GM23248 (cell line): ENCODE measurements at regions not wholly inside any gene's neighbourhood (a gene's known extent, or its start where the extent isn't known, plus 50 kb on each side); places are given as distances from the start of the nearest gene placed in this dataset.

Experiments
- DNase-seq: peaks from one replicate; pipeline ENCODE4 v3.0.0-alpha.2; 2015
- H2AFZ ChIP-seq: fragments of 200-600 bp; sonication (generic); 2 replicates; pipeline ENCODE4 v1.6.1; 2016; ENCODE audit warnings: antibody characterized with exemption
- H3F3A ChIP-seq: fragments of 200-600 bp; sonication (generic); 2 replicates; pipeline ENCODE4 v1.6.1; 2016; ENCODE audit warnings: mild to moderate bottlenecking, antibody characterized with exemption, mixed run types; ENCODE audit not compliant: insufficient read depth
- H3K27ac ChIP-seq: fragments of 200-600 bp; sonication (generic); 2 replicates; pipeline ENCODE4 v1.5.1; 2016; ENCODE audit warnings: mild to moderate bottlenecking
- H3K27me3 ChIP-seq: fragments of 200-600 bp; sonication (generic); replicated peaks from 2 replicates; pipeline ENCODE4 v1.6.1; 2016; ENCODE audit warnings: mild to moderate bottlenecking; ENCODE audit not compliant: insufficient read depth
- H3K36me3 ChIP-seq: fragments of 200-600 bp; sonication (generic); 2 replicates; pipeline ENCODE4 v1.6.1; 2016; ENCODE audit warnings: low read depth, mild to moderate bottlenecking
- H3K4me1 ChIP-seq: fragments of 200-600 bp; sonication (generic); 2 replicates; pipeline ENCODE4 v1.6.1; 2016; ENCODE audit warnings: mild to moderate bottlenecking; ENCODE audit not compliant: insufficient read depth
- H3K4me2 ChIP-seq: fragments of 200-600 bp; sonication (generic); one replicate; pipeline ENCODE4 v1.6.1; 2016; ENCODE audit warnings: mild to moderate bottlenecking; ENCODE audit not compliant: unreplicated experiment
- H3K4me3 ChIP-seq: fragments of 200-600 bp; sonication (generic); 2 replicates; pipeline ENCODE4 v1.5.1; 2016; ENCODE audit warnings: mild to moderate bottlenecking
- H3K79me2 ChIP-seq: fragments of 200-600 bp; sonication (generic); 2 replicates; pipeline ENCODE4 v1.6.1; 2016; ENCODE audit warnings: mild to moderate bottlenecking; ENCODE audit not compliant: insufficient read depth
- H3K9ac ChIP-seq: fragments of 200-600 bp; sonication (generic); 2 replicates; pipeline ENCODE4 v1.6.1; 2016; ENCODE audit warnings: mild to moderate bottlenecking
- H3K9me2 ChIP-seq: fragments of 200-600 bp; sonication (generic); 2 replicates; pipeline ENCODE4 v1.6.1; 2016; ENCODE audit warnings: mixed run types, mild to moderate bottlenecking, moderate library complexity; ENCODE audit not compliant: insufficient read depth
- H3K9me3 ChIP-seq: fragments of 200-600 bp; sonication (generic); one replicate; pipeline ENCODE4 v1.6.1; 2017; ENCODE audit warnings: low read depth
- H4K20me1 ChIP-seq: fragments of 200-600 bp; sonication (generic); 2 replicates; pipeline ENCODE4 v1.6.0; 2016; ENCODE audit not compliant: insufficient read depth
- EZH2 ChIP-seq: fragments of 200-600 bp; sonication (generic); IDR thresholded peaks from 2 replicates; pipeline ENCODE4 v1.6.1; 2018; ENCODE audit warnings: antibody characterized with exemption, mild to moderate bottlenecking; ENCODE audit not compliant: insufficient read depth, poor library complexity, severe bottlenecking
- EZH2phosphoT487 ChIP-seq: fragments of 200-600 bp; sonication (generic); IDR thresholded peaks from 2 replicates; pipeline ENCODE4 v1.6.1; 2018; ENCODE audit warnings: antibody characterized with exemption, moderate library complexity, mild to moderate bottlenecking, low read depth; ENCODE audit not compliant: insufficient read depth
- WGBS, 2 experiments: methylation state at CpG; one replicate each; pipeline ENCODE4 v1.1.6; 2015 to 2017; ENCODE audit warnings: low lambda C conversion rate in 2 of 2, low coverage in 1 of 2; ENCODE audit errors: missing lambda C conversion rate in 2 of 2; 5-methylcytosine and 5-hydroxymethylcytosine counted together
- in situ Hi-C: fragments of 300-500 bp; cut with MboI; formaldehyde crosslinking; loops from 2 replicates; pipeline ENCODE4 v1.15.0; 2020

DNA sequence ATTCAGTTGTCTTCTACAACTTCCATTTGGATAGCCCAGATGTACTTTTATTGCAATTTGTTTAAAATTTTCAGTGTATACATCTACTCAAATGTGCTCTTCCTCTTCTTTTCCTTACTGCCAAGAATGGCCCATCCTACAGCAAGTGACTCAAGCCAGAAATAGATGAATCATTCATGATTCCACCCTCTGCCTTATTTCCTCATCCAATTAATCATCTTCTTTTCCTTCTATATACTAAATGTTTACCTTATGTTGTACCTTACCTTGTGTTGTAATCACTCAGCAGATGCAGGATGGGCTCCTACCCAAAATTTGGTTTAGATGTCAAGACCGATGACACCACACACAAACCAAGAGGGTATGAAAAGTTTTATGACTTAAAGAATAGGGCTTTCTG lies 437.8 kb downstream of the GRXCR1 start:
- Histone ChIP-seq H3K9me3 (no peaks in the 10 kb centered on the region), H3K9ac (peak overlapping the region; percentile 18; the same call in 1 of the 2 replicates), H3K9me2 (no peaks in the 10 kb centered on the region), H3F3A (peaks cover 28% of the 10 kb centered on the region), H3K36me3 (no peaks in the 10 kb centered on the region), H3K79me2 (no peaks in the 10 kb centered on the region), H3K4me3 (peak overlapping the region; percentile 9; the same call in 1 of the 2 replicates), H3K4me2 (peak overlapping the region; percentile 25), H3K27me3 (no peaks in the 10 kb centered on the region), H3K4me1 (peaks cover 41% of the 10 kb centered on the region), H2AFZ (no peak overlapping the region), H3K27ac (peak overlapping the region; percentile 81), H4K20me1 (no peaks in the 10 kb centered on the region)
- in situ Hi-C loops, result no loop called here
- WGBS, 2 experiments, result 0 to 3% methylated on average over 1 of the region's 1 CpG
- TF ChIP-seq EZH2, result no peak
- no peak for TF ChIP-seq EZH2phosphoT487
- DNase-seq, result peak; percentile 85

DNA sequence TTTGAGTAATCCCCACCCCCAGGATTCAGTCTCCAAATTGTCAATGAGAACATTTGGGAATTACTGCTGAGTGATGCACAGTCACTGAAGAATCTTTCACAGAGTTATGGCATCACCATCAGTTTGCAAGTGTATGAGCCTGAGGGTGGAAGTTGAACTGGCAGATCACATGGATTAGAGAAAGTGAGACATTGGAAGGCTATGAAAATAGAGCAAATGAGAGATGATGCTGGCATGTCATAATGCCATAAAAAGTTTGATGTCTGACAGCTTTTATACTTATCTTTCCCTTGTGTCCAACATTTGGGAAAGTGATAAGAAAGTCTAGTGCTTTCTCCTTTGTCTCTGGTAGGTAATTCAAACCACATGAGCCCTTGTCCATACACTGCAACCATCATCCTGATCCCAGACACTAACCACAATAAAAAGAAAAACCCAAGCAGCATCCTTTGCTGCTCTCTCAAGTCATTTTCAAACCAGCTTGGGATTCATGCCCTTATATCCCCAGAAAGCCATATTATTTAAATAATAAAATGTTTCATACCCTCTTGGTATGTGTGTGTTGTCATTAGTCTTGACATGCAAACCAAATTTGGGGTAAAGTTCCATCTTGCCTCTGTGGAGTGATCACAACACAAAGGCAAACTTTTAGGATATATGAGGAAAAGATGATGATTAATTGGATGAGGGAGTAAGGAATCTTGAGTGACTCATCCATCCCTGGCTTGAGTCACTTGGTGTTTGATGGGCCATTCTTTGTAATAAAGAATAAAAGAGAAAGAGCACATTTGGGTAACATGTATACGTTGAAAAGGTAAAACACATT lies 438.9 kb downstream of the GRXCR1 start:
- WGBS, 2 experiments, result 4 to 5% methylated on average over 1 of the region's 1 CpG
- Histone ChIP-seq H2AFZ (peak overlapping the region; percentile 7; the same call in 1 of the 2 replicates), H3F3A (peaks cover 28% of the 10 kb centered on the region), H3K4me2 (peak overlapping the region; percentile 30), H3K79me2 (no peaks in the 10 kb centered on the region), H3K36me3 (no peaks in the 10 kb centered on the region), H3K9me2 (no peaks in the 10 kb centered on the region), H3K9ac (0 out of 2 replicates have a peak overlapping the region, but pooled peaks have one; percentile 21), H3K27me3 (no peaks in the 10 kb centered on the region), H3K9me3 (no peaks in the 10 kb centered on the region), H4K20me1 (no peaks in the 10 kb centered on the region), H3K4me1 (peaks cover 41% of the 10 kb centered on the region), H3K4me3 (peak overlapping the region; percentile 9; the same call in 1 of the 2 replicates), H3K27ac (peak overlapping the region; percentile 81)
- DNase-seq, result peak; percentile 89
- in situ Hi-C loops, result no loop called here
- TF ChIP-seq EZH2phosphoT487, result no peak
- no peak for TF ChIP-seq EZH2

GRCh38 chr4:43332052-43332425 lies 439.5 kb downstream of the GRXCR1 start:
- no peaks in the 10 kb centered on the region for H4K20me1 ChIP-seq
- H3K9me3 ChIP-seq, result no peaks in the 10 kb centered on the region
- H3K36me3 ChIP-seq, result no peaks in the 10 kb centered on the region
- peaks cover 28% of the 10 kb centered on the region for H3F3A ChIP-seq
- H3K4me3 ChIP-seq, result peak overlapping the region; percentile 9; the same call in 1 of the 2 replicates
- H3K27ac ChIP-seq, result peak overlapping the region; percentile 81
- DNase-seq, result peak; percentile 51
- H3K9ac ChIP-seq, result no peak overlapping the region
- in situ Hi-C loops, result no loop called here
- H3K9me2 ChIP-seq, result no peaks in the 10 kb centered on the region
- peaks cover 42% of the 10 kb centered on the region for H3K4me1 ChIP-seq
- H3K27me3 ChIP-seq, result no peaks in the 10 kb centered on the region
- no peak for TF ChIP-seq EZH2phosphoT487
- TF ChIP-seq EZH2, result no peak
- H3K79me2 ChIP-seq, result no peaks in the 10 kb centered on the region
- H3K4me2 ChIP-seq, result peak overlapping the region; percentile 30
- H2AFZ ChIP-seq, result peak overlapping the region; percentile 7; the same call in 1 of the 2 replicates

DNA sequence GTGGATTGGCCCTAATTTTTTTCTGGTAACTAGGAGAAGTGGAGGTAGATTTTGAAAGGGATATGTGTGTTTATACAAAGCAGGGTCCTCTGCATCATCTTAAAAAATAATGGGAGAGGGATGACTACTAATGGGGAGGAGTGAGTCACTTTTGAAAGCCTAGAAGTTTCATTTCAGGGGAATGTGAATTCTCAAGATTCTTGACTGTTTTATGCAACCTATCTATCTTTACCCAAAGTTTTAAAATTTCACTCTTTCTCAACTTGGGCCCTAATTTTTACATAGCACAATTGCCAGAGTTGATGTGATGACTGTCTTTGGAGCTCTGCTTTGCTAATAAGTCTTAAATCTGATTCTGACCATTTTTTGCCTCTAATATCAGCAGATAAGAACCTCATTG lies 445.2 kb downstream of the GRXCR1 start:
- Histone ChIP-seq H3K79me2 (no peaks in the 10 kb centered on the region), H3K27ac (peak overlapping the region; percentile 49), H3K9ac (no peak overlapping the region), H3K27me3 (no peaks in the 10 kb centered on the region), H3K9me3 (no peaks in the 10 kb centered on the region), H3F3A (peaks cover 31% of the 10 kb centered on the region), H3K36me3 (no peaks in the 10 kb centered on the region), H3K4me3 (no peak overlapping the region), H3K4me2 (peak overlapping the region; percentile 56), H2AFZ (no peak overlapping the region), H4K20me1 (no peaks in the 10 kb centered on the region), H3K9me2 (no peaks in the 10 kb centered on the region), H3K4me1 (peaks cover 62% of the 10 kb centered on the region)
- TF ChIP-seq EZH2, result no peak
- TF ChIP-seq EZH2phosphoT487, result no peak
- in situ Hi-C loops, result no loop called here
- DNase-seq, result peak; percentile 76

- H3K36me3 ChIP-seq, result no peaks in the 10 kb centered on the region
- no peaks in the 10 kb centered on the region for H4K20me1 ChIP-seq
- H3K9me2 ChIP-seq, result no peaks in the 10 kb centered on the region
- H3K4me2 ChIP-seq, result peak overlapping the region; percentile 56
- no peak for TF ChIP-seq EZH2
- TF ChIP-seq EZH2phosphoT487, result no peak
- in situ Hi-C loops, result no loop called here
- H3K79me2 ChIP-seq, result no peaks in the 10 kb centered on the region
- H3F3A ChIP-seq, result peaks cover 31% of the 10 kb centered on the region
- H3K4me1 ChIP-seq, result peaks cover 56% of the 10 kb centered on the region
- no peaks in the 10 kb centered on the region for H3K9me3 ChIP-seq
- H2AFZ ChIP-seq, result peak overlapping the region; percentile 78
- no peaks in the 10 kb centered on the region for H3K27me3 ChIP-seq
- H3K9ac ChIP-seq, result peak overlapping the region; percentile 25; the same call in 1 of the 2 replicates
- peak overlapping the region; percentile 21; the same call in 1 of the 2 replicates for H3K4me3 ChIP-seq
- peak; percentile 85 for DNase-seq
- H3K27ac ChIP-seq, result peak overlapping the region; percentile 49
Observed at GRCh38 chr4:43339435-43339834, 446.9 kb downstream of the GRXCR1 start.
